CD14-positive monocyte (primary cell): ENCODE measurements at regions not wholly inside any gene's neighbourhood (a gene's known extent, or its start where the extent isn't known, plus 50 kb on each side); places are given as distances from the start of the nearest gene placed in this dataset.

Experiments
- DNase-seq, 3 donors: peaks; one replicate each; pipeline ENCODE4 v3.0.0-alpha.2; 2011 to 2022
- H2AFZ ChIP-seq: 2 replicates; pipeline ENCODE4 v1.6.0; 2012; ENCODE audit warnings: mild to moderate bottlenecking, low read depth, low read length, inconsistent platforms; ENCODE audit not compliant: insufficient read depth, poor library complexity, severe bottlenecking
- H3K27ac ChIP-seq, 2 donors: 1 replicate in 1 of 2; 2 replicates in 1 of 2; pipeline ENCODE4 v1.5.1; 2012 to 2013; ENCODE audit warnings: low read length in 2 of 2, control low read depth in 1 of 2, inconsistent platforms in 1 of 2, low read depth in 1 of 2, mild to moderate bottlenecking in 1 of 2
- H3K27me3 ChIP-seq, 2 donors: one replicate each; pipeline versions ENCODE4 v1.6.0 to v1.6.1; 2011 to 2013; ENCODE audit warnings: low read length in 2 of 2; ENCODE audit not compliant: control insufficient read depth in 2 of 2, insufficient read depth in 2 of 2
- H3K36me3 ChIP-seq, 2 donors: replicated peaks in 1 of 2; 1 replicate in 1 of 2; 2 replicates in 1 of 2; pipeline versions ENCODE4 v1.5.1 to v1.6.1; 2012 to 2013; ENCODE audit warnings: low read length in 2 of 2, control low read depth in 1 of 2, inconsistent platforms in 1 of 2, mild to moderate bottlenecking in 1 of 2; ENCODE audit not compliant: insufficient read depth in 2 of 2, control insufficient read depth in 1 of 2
- H3K4me1 ChIP-seq, 2 donors: 1 replicate in 1 of 2; 2 replicates in 1 of 2; pipeline versions ENCODE4 v1.5.1 to v1.6.1; 2012 to 2013; ENCODE audit warnings: low read length in 2 of 2, control low read depth in 1 of 2, inconsistent platforms in 1 of 2, mild to moderate bottlenecking in 1 of 2, moderate library complexity in 1 of 2; ENCODE audit not compliant: insufficient read depth in 2 of 2, control insufficient read depth in 1 of 2
- H3K4me2 ChIP-seq: replicated peaks from 2 replicates; pipeline ENCODE3; 2012; ENCODE audit warnings: low read length, moderate library complexity, mild to moderate bottlenecking; ENCODE audit not compliant: poor library complexity, severe bottlenecking; ENCODE audit errors: extremely low read depth
- H3K4me3 ChIP-seq, 3 experiments: fragments of 200-600 bp in 1 of 3; sonication (generic) in 1 of 3; replicated peaks in 1 of 3; 1 replicate in 2 of 3; 2 replicates in 1 of 3; pipeline ENCODE4 v1.5.1; 2011 to 2013; ENCODE audit warnings: low read length in 3 of 3, mild to moderate bottlenecking in 3 of 3, control low read depth in 2 of 3, low read depth in 2 of 3, inconsistent platforms in 1 of 3, moderate library complexity in 1 of 3
- H3K79me2 ChIP-seq: 2 replicates; pipeline ENCODE4 v1.6.0; 2012; ENCODE audit warnings: mild to moderate bottlenecking, control low read depth, inconsistent platforms, low read length, moderate library complexity; ENCODE audit not compliant: insufficient read depth
- H3K9ac ChIP-seq: 2 replicates; pipeline ENCODE4 v1.6.0; 2017; ENCODE audit warnings: low read length, mild to moderate bottlenecking; ENCODE audit not compliant: insufficient read depth, poor library complexity, severe bottlenecking
- H3K9me3 ChIP-seq, 2 donors: replicated peaks in 1 of 2; 1 replicate in 1 of 2; 2 replicates in 1 of 2; pipeline versions ENCODE4 v1.5.1 to v1.6.1; 2012 to 2013; ENCODE audit warnings: low read length in 2 of 2, control low read depth in 1 of 2; ENCODE audit not compliant: control insufficient read depth in 1 of 2, insufficient read depth in 1 of 2
- H4K20me1 ChIP-seq: 2 replicates; pipeline ENCODE4 v1.6.0; 2012; ENCODE audit warnings: mild to moderate bottlenecking, low read length, control low read depth, moderate library complexity; ENCODE audit not compliant: insufficient read depth
- H3K27ac Mint-ChIP-seq, 7 donors: one replicate each; pipeline ENCODE4 v1.8.0; 2020; ENCODE audit warnings: mild to moderate bottlenecking in 7 of 7, mixed read lengths in 7 of 7, moderate library complexity in 6 of 7, inconsistent platforms in 2 of 7
- H3K27me3 Mint-ChIP-seq, 3 donors: one replicate each; pipeline ENCODE4 v1.8.0; 2021 to 2022; ENCODE audit warnings: low read depth in 3 of 3, mild to moderate bottlenecking in 3 of 3, mixed read lengths in 3 of 3, moderate library complexity in 3 of 3, inconsistent platforms in 1 of 3
- H3K36me3 Mint-ChIP-seq, 2 donors: one replicate each; pipeline ENCODE4 v1.8.0; 2020; ENCODE audit warnings: mixed read lengths in 2 of 2, inconsistent platforms in 1 of 2, mild to moderate bottlenecking in 1 of 2
- H3K4me1 Mint-ChIP-seq: one replicate; pipeline ENCODE4 v1.8.0; 2020; ENCODE audit warnings: mild to moderate bottlenecking, mixed read lengths
- H3K4me3 Mint-ChIP-seq, 2 donors: one replicate each; pipeline ENCODE4 v1.8.0; 2020; ENCODE audit warnings: mild to moderate bottlenecking in 2 of 2, mixed read lengths in 2 of 2, moderate library complexity in 1 of 2
- H3K9me3 Mint-ChIP-seq, 7 donors: one replicate each; pipeline ENCODE4 v1.8.0; 2020 to 2022; ENCODE audit warnings: mixed read lengths in 7 of 7, mild to moderate bottlenecking in 6 of 7, moderate library complexity in 6 of 7, inconsistent platforms in 2 of 7
- WGBS: methylation state at CpG from one replicate; pipeline ENCODE4 v1.1.5; 2013; ENCODE audit warnings: missing lambda C conversion rate; ENCODE audit not compliant: insufficient coverage; 5-methylcytosine and 5-hydroxymethylcytosine counted together
- intact Hi-C, 2 donors: fragments of 100-400 bp; cut with micrococcal nuclease; formaldehyde crosslinking; loops; one replicate each; pipeline versions ENCODE4 v1.15.0 to v1.15.1; 2023
- TF ChIP-seq, protein P1 (sequence below): fragments of 200-600 bp; IDR thresholded peaks from one replicate; pipeline ENCODE4 v1.8.0; 2022; ENCODE audit warnings: antibody characterized with exemption, mild to moderate bottlenecking

DNA sequence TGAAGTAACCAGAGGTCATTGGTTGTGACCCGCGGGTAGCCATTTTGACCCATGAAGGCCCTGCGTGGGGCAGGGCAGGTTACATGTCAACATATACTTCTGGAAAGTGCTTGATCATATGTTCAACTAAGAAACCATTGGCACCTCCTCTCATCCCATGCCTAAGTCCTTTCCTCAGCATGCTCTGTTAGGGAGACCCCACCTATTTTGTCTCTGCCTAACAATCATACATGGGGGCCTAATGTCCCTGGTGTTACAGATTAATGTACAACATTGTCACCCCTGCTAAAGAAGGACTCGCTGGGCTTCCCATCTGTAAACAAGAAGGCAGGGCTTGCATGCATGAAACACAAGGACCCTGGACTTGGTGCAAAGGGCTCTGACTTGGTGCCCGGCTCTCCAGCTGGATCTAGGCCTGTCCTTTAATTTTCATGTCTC, 133.7 kb upstream of the TNS3 start:
- WGBS, result 96% methylated on average over 3 of the region's 5 CpGs
- Histone ChIP-seq H3K27me3 (no peaks in the 10 kb centered on the region), H3K36me3 (no peaks in the 10 kb centered on the region), H3K79me2 (no peaks in the 10 kb centered on the region), H4K20me1 (no peaks in the 10 kb centered on the region), H3K4me2 (no peak overlapping the region), H3K27ac (no peak overlapping the region), H3K9me3 (no peaks in the 10 kb centered on the region), H3K4me3 (no peak overlapping the region), H2AFZ (no peak overlapping the region), H3K4me1 (no peaks in the 10 kb centered on the region), H3K9ac (no peak overlapping the region)
- Mint-ChIP-seq H3K4me3 (no peak overlapping the region), H3K27ac (no peak overlapping the region), H3K9me3 (no peaks in the 10 kb centered on the region), H3K36me3 (no peaks in the 10 kb centered on the region), H3K4me1 (peaks cover 3% of the 10 kb centered on the region), H3K27me3 (peaks cover 0 to under 1% (median 0%) of the 10 kb centered on the region in 3 donors)
- no peak for DNase-seq
- intact Hi-C loops, result no loop called here
- TF ChIP-seq, protein P1, sequence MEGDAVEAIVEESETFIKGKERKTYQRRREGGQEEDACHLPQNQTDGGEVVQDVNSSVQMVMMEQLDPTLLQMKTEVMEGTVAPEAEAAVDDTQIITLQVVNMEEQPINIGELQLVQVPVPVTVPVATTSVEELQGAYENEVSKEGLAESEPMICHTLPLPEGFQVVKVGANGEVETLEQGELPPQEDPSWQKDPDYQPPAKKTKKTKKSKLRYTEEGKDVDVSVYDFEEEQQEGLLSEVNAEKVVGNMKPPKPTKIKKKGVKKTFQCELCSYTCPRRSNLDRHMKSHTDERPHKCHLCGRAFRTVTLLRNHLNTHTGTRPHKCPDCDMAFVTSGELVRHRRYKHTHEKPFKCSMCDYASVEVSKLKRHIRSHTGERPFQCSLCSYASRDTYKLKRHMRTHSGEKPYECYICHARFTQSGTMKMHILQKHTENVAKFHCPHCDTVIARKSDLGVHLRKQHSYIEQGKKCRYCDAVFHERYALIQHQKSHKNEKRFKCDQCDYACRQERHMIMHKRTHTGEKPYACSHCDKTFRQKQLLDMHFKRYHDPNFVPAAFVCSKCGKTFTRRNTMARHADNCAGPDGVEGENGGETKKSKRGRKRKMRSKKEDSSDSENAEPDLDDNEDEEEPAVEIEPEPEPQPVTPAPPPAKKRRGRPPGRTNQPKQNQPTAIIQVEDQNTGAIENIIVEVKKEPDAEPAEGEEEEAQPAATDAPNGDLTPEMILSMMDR, result no peak

DNA sequence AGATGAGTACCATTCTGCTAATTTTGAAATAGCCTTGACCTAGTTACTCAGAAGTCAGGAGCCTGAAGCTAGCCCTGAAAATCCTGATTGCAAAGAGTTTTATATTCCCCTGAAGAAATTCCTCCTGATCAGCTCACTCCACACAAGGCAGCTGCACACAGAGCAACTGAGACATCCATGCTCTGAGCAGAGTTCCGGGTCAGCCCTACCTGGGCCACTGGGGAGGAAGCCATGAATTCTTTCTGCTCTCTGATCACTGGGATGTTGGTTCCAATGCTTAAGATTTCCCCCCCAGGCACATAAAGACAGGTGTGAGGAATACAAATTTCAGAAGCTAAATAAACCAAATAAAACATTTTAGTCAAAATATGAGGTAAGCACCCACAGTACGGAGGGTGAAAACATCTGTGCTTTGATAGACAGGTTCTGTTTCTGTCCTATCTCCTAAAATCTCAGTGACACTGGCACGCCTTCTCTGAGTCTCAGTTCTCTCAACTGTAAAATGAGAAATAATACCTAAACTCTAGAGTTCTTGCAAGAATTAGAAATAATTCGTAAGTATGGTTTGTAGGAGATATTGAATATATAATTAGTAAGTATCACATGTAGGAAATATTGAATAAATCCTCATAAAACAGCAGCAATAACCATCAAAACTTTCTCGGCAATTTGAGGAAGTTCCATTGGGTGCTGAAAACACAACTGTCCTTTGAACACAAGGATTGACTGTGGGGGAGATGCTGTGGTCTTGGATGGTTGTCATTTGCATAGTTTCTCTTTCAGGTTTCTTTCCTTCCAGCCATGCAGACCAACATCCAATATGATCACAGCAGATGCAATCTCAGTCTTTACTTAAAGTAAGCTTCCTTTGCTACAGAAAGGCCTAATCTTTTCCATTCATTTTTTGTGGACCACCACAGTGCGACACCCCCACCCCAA, 133.0 kb upstream of the TNS3 start:
- Mint-ChIP-seq H3K9me3 (no peaks in the 10 kb centered on the region), H3K36me3 (no peaks in the 10 kb centered on the region), H3K27me3 (no peaks in the 10 kb centered on the region), H3K27ac (peak overlapping the region in 1 of 7 donors; percentile 60), H3K4me1 (peaks cover 3% of the 10 kb centered on the region), H3K4me3 (no peak overlapping the region)
- intact Hi-C loops, result no loop called here
- no peak for DNase-seq
- H3K27me3 ChIP-seq, result no peaks in the 10 kb centered on the region
- H3K36me3 ChIP-seq, result no peaks in the 10 kb centered on the region
- no peak overlapping the region for H3K9ac ChIP-seq
- no peak overlapping the region for H3K4me2 ChIP-seq
- H3K27ac ChIP-seq, result no peak overlapping the region
- no peaks in the 10 kb centered on the region for H3K79me2 ChIP-seq
- WGBS, result 100% methylated on average over 3 of the region's 6 CpGs
- no peak overlapping the region for H3K4me3 ChIP-seq
- H4K20me1 ChIP-seq, result no peaks in the 10 kb centered on the region
- H2AFZ ChIP-seq, result no peak overlapping the region
- H3K9me3 ChIP-seq, result no peaks in the 10 kb centered on the region
- H3K4me1 ChIP-seq, result no peaks in the 10 kb centered on the region
- TF ChIP-seq, protein P1, result no peak
